Stimulated activated CD4-positive, alpha-beta T cell treated with anti-CD3 and anti-CD28 coated beads, TNF-alpha, amount 100 ng/mL, for 48 hours (primary cell): ENCODE measurements at regions not wholly inside any gene's neighbourhood (a gene's known extent, or its start where the extent isn't known, plus 50 kb on each side); places are given as distances from the start of the nearest gene placed in this dataset.
A peak's percentile ranks its signal among the peaks of the same experiment; 100 is the strongest.

ENCODE experiments used
- DNase-seq, 3 donors: peaks; one replicate each; pipeline ENCODE4 v3.0.0-alpha.2; 2020; ENCODE audit warnings: low read depth in 3 of 3

GRCh38 chr2:226040344-226040900 is 640.9 kb downstream of the NYAP2 start:
- DNase-seq = no peak

- DNase-seq = no peak
These were observed 638.0 kb downstream of the NYAP2 start for GRCh38 chr2:226037526-226037925.

DNA sequence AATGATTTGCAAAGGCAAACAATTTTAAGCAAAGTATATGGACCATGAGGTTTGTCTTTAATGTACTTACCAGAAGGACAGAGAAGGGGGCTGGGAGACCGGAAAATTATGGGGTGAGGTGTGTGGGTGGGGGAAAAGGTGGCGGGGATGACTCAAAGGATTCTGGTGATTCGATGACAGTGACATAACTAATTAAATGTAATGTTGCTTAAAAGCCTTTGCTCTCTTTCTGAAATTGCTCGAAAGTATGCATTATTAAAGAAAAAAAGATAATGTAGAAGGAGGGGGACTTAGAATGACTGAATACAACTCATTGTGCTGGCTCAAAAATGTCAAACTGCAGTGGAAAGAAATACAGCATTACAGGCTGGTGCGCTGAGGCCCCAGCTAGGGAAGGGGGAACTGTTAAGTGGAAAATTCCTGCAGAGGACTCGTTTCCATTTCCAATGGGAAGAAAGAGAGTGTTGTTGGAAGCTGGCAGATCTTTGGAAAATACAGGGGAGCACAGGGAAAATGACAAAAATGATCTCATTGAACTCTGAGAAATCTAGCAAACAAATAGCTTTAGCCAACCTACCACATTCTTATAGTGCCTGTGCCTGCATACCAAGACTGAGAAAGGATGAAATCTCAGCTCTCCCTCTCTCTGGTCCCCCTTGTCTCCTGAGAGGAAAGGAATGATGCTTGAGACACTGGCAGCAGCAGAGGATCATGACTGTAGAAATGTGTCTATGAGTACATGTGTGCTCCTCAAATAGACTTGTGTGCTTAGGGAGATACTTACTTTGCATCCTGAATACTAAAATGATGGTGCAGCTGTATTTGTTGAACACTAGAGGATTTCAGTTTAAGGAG is 632.4 kb downstream of the NYAP2 start:
- peak; percentile 20 to 27 (median 21) for DNase-seq

DNA sequence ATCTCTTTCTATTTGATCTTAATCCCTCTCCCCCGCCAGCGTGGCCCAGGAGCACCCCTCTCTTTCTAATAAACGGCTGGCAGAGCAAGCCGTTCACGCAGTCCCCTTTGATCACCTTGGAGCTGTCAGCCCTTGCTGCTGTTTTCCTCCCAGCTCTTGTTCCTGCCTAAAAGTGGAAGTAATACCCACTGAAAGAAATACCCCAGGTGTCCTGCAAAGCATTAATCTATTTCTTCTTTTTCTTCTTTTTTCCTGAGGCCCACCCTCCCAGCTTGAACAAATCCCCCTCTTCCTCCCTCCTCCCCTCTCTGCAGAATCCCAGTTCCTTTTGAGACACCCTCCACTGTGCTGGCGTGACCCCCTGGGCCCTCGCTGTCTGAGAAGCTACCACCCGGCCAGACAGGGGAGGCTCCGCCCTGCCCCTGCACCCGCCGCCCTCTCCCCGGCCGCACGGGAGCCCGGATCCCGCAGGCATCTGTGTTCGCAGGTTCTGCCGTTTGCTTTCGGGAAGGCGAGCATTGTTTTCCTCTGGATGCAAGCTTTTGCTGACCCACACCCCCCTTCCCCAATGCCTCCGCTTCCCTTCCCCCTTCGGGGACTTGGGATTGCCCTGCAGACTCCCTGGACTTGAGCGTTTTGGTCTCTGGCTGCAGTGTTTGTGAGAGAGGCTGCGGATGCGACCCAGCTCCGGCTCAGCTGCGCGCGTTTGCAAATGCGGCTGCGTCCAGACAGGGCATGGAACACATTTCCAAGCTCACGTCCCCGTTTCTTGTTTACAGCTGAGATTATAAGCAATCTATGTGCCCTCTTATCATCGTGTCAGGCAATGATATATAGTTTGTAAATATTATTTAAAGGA is 631.5 kb downstream of the NYAP2 start:
- DNase-seq = no peak

DNA sequence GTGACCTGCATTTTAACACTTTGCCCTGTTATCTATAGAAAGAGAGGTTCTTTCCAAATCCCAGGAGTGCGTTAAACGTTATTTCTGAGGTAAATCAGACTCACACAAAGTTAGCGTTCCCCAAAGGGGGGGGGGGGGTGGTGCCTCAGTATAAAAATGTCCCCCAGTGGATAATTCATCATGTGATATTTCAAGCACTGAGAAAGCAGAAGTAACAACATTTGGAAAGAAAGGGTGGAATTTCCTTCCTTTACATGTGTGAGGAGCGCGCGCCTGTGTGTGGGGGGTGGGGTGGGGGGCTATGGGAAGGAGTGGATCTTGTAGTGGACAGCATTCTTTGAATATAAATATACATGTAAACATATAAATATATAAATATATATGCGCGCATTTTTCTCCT is 630.9 kb downstream of the NYAP2 start:
- DNase-seq = no peak

- no peak for DNase-seq
These were observed 624.4 kb downstream of the NYAP2 start for GRCh38 chr2:226023946-226024345.

DNA sequence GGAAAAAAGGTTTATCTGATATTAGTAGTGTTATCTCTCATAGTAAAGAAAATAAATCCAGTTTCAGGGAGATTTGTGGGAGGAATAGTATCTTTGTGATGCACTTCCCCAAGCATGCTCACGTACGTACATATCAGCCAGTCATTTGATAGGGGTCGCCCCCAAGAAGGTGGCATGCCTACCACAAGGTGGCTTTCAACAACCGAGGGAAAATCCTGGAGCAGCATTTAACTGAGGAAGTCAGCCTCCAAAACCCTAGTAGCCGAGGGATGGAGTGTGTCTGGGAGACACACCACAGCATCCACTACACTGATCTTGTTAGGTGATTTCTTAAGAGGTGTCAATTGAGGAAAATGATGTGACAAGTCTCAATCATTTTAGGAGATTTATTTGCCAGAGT is 623.9 kb downstream of the NYAP2 start:
- no peak for DNase-seq

GRCh38 chr2:226020956-226021355 is 621.4 kb downstream of the NYAP2 start:
- DNase-seq = no peak

GRCh38 chr2:226020176-226020575 is 620.7 kb downstream of the NYAP2 start:
- no peak for DNase-seq

- no peak for DNase-seq
These were observed 619.1 kb downstream of the NYAP2 start for GRCh38 chr2:226018641-226019040.

DNA sequence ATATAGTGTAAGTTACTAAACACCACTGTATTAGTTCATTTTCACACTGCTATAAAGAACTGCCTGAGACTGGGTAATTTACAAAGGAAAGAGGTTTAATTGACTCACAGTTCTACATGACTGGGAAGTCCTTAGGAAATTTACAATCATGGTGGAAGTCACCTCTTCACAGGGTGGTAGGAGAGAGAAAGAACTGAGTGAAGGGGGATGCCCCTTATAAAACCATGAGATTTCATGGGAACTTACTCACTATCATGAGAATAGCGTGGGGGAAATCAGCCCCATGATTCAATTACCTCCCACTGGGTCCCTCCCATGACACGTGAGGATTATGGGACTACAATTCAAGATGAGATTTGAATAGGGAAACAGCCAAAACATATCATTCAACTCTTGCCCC is 618.0 kb downstream of the NYAP2 start:
- DNase-seq = no peak

DNA sequence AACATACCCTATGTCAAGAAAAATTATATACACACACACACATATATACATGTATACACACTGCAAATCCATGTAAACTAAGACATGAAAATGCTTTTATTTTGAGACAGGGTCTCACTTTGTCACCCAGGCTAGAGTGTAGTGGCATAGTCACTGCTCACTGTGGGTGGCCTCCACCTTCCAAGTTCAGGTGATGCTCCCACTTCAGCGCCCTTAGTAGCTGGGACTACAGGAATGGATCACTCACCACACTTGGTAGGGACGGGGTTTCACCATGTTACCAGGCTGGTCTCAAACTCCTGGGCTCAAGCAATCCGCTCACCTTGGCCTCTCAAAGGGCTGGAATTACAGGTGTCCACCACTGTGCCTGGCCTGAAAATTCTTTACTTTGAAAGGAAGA is 617.6 kb downstream of the NYAP2 start:
- no peak for DNase-seq

- DNase-seq = no peak
These were observed 612.4 kb downstream of the NYAP2 start for GRCh38 chr2:226011716-226012450.

- DNase-seq = no peak
These were observed 602.9 kb downstream of the NYAP2 start for GRCh38 chr2:226002438-226002837.

GRCh38 chr2:226001716-226002115 is 602.2 kb downstream of the NYAP2 start:
- no peak for DNase-seq

- no peak for DNase-seq
These were observed 600.2 kb downstream of the NYAP2 start for GRCh38 chr2:225999692-226000091.

DNA sequence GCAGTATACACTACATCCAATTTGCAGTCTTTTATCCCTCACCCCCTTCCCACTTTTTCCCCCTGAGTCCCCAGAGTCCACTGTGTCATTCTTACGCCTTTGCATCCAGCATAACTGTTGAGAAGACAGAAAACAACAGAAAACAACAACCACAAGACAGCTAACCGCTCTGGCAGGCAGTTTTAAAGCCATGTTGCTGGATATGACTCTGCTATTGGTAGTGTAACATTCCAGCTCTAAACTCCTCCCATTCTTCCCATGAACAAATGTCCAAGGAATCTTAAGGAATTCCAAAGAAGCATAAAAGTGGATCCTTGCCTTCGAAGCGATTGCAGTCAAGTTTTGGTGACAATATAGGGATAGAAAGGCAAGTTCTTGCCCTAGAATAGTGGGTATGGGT is 599.1 kb downstream of the NYAP2 start:
- DNase-seq = no peak

DNA sequence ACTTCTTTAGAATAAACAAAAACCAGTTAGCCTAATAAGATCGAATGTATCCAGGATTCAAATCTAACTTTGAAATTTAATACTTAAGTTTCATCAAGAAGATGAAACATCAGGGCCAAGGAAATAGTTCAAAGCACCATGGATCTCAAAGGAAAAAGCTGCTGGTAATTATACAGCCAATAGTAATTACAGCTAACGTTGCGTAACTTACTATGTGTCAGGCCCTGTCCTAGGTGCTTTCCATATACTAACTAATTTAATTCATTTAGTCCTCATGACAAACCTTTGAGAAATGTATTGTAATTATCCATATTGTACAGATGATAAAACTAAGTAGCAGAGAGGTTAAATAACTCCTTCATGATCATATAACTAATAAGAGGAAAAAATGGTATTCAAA is 598.6 kb downstream of the NYAP2 start:
- DNase-seq = no peak

- no peak for DNase-seq
These were observed 596.9 kb downstream of the NYAP2 start for GRCh38 chr2:225996462-225996828.

GRCh38 chr2:225995796-225996461 is 596.4 kb downstream of the NYAP2 start:
- no peak for DNase-seq

DNA sequence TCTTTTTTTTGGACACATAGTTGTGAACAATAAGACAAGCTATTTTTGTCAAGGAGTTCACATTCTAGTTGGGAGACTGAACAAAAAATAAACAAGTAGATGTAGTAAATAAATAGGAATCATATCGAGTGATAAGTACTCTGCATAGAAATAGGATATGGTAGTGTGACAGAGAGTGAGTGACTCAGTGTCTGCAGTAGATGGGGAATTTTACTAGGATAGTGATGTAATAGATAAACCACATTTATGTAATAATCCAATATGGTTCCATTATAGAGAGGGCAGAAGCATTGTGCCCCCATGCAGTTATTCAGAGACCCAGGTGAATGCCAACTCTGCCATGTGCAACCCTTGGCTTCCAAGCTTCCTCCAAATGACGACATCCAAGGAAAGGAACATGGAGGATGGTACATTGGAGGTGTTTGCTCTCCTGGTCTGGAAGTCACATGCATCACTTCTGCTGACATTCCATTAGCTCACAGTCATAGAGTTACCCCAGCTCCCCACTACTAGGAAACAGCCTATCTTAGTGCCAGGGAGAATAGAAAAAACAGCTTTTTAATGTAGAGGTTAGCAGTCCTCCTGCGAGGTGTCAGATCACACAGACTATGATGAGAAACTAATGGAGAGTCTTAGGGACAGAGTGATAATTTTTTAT is 595.4 kb downstream of the NYAP2 start:
- DNase-seq = no peak
